ENCODE measurements at regions not wholly inside any gene's neighbourhood (a gene's known extent, or its start where the extent isn't known, plus 50 kb on each side); places are given as distances from the start of the nearest gene placed in this dataset.

GRCh38 chr6:50653253-50653652, 60.1 kb upstream of the TFAP2D start:
- TF ChIP-seq CTCF (IDR thresholded peaks at IDR 0.05; ENCODE audit: low read depth, low read length): no peak
- no peak for DNase-seq (ENCODE audit: low read depth in 2 of 2)
- H3K4me3 ChIP-seq (replicated peaks in 1 of 2; ENCODE audit: low read depth in 2 of 2, low read length in 2 of 2): no peak overlapping the region

- DNase-seq (ENCODE audit: low read depth in 2 of 2): peak in 1 of 2 donors; percentile 11
- TF ChIP-seq CTCF (IDR thresholded peaks at IDR 0.05; ENCODE audit: low read depth, low read length): no peak
- no peak overlapping the region for H3K4me3 ChIP-seq (replicated peaks in 1 of 2; ENCODE audit: low read depth in 2 of 2, low read length in 2 of 2)
Measured at GRCh38 chr6:50654155-50654554, 59.2 kb upstream of the TFAP2D start.

- no peak overlapping the region for H3K4me3 ChIP-seq (replicated peaks in 1 of 2; ENCODE audit: low read depth in 2 of 2, low read length in 2 of 2)
- peak; percentile 1 to 29 for DNase-seq (ENCODE audit: low read depth in 2 of 2)
- TF ChIP-seq CTCF (IDR thresholded peaks at IDR 0.05; ENCODE audit: low read depth, low read length): peak; percentile 43
Measured at GRCh38 chr6:50655848-50656453, 57.4 kb upstream of the TFAP2D start.

GRCh38 chr6:50657513-50657912, 55.8 kb upstream of the TFAP2D start:
- no peak overlapping the region for H3K4me3 ChIP-seq (replicated peaks in 1 of 2; ENCODE audit: low read depth in 2 of 2, low read length in 2 of 2)
- no peak for TF ChIP-seq CTCF (IDR thresholded peaks at IDR 0.05; ENCODE audit: low read depth, low read length)
- no peak for DNase-seq (ENCODE audit: low read depth in 2 of 2)

- no peak for TF ChIP-seq CTCF (IDR thresholded peaks at IDR 0.05; ENCODE audit: low read depth, low read length)
- no peak overlapping the region for H3K4me3 ChIP-seq (replicated peaks in 1 of 2; ENCODE audit: low read depth in 2 of 2, low read length in 2 of 2)
- DNase-seq (ENCODE audit: low read depth in 2 of 2): peak in 1 of 2 donors; percentile 8
Measured at GRCh38 chr6:50658561-50658960, 54.8 kb upstream of the TFAP2D start.

- no peak overlapping the region for H3K4me3 ChIP-seq (replicated peaks in 1 of 2; ENCODE audit: low read depth in 2 of 2, low read length in 2 of 2)
- TF ChIP-seq CTCF (IDR thresholded peaks at IDR 0.05; ENCODE audit: low read depth, low read length): no peak
- DNase-seq (ENCODE audit: low read depth in 2 of 2): peak; percentile 0 to 34
Measured at GRCh38 chr6:50661636-50662035, 51.7 kb upstream of the TFAP2D start.
